HEK293 (cell line): ENCODE measurements at regions not wholly inside any gene's neighbourhood (a gene's known extent, or its start where the extent isn't known, plus 50 kb on each side); places are given as distances from the start of the nearest gene placed in this dataset.

Source experiments
- CTCF ChIA-PET: fragments of 350-600 bp; formaldehyde crosslinking; extraction: SDS; loops from one replicate; lab custom pipeline; 2021; ENCODE audit warnings: antibody characterized with exemption; lab: Yijun Ruan, JAX
- POLR2A ChIA-PET: fragments of 300-600 bp; formaldehyde crosslinking; extraction: SDS; loops from one replicate; lab custom pipeline; 2020; ENCODE audit warnings: antibody characterized with exemption, inconsistent platforms; lab: Yijun Ruan, JAX
- H3K27ac ChIP-seq: fragments of 200-500 bp; sonication (Bioruptor generic); 2 replicates; pipeline ENCODE4 v1.5.1; 2014; ENCODE audit warnings: low read depth, low read length, control low read depth, inconsistent platforms; ENCODE audit errors: extremely low read depth
- H3K36me3 ChIP-seq, 2 experiments: fragments of 200-500 bp in 1 of 2; sonication (Bioruptor generic) in 1 of 2; 1 replicate in 1 of 2; 2 replicates in 1 of 2; pipeline ENCODE4 v1.5.1; 2014 to 2017; ENCODE audit warnings: inconsistent platforms in 2 of 2, low read length in 2 of 2; ENCODE audit not compliant: control insufficient read depth in 2 of 2, insufficient read depth in 1 of 2
- H3K4me1 ChIP-seq: fragments of 200-500 bp; sonication (Bioruptor generic); 2 replicates; pipeline ENCODE4 v1.5.1; 2014; ENCODE audit warnings: mild to moderate bottlenecking, low read length, inconsistent platforms; ENCODE audit not compliant: control insufficient read depth, insufficient read depth
- H3K4me3 ChIP-seq: 2 replicates; pipeline ENCODE4 v1.5.1; 2011; ENCODE audit warnings: low read depth, mild to moderate bottlenecking, control low read depth, low read length, moderate library complexity
- H3K9me3 ChIP-seq: fragments of 200-500 bp; sonication (Bioruptor generic); 2 replicates; pipeline ENCODE4 v1.5.1; 2014; ENCODE audit warnings: low read depth, low read length, inconsistent platforms; ENCODE audit not compliant: control insufficient read depth, insufficient read depth
- BCL11A ChIP-seq: fragments of 450-650 bp; formaldehyde crosslinking; IDR thresholded peaks from 2 replicates; pipeline ENCODE4 v1.5.1; 2016; ENCODE audit warnings: low read depth, missing biosample characterization, missing genetic modification characterization
- GLI2 ChIP-seq: fragments of 450-650 bp; formaldehyde crosslinking; IDR thresholded peaks from 2 replicates; pipeline ENCODE4; 2017; ENCODE audit warnings: missing biosample characterization, missing genetic modification characterization, low read depth, borderline replicate concordance
- HOXA7 ChIP-seq: sonication (generic); formaldehyde crosslinking; IDR thresholded peaks from 2 replicates; pipeline ENCODE4 v1.8.1; 2022; ENCODE audit warnings: missing genetic modification reagents, borderline replicate concordance
- KLF1 ChIP-seq: fragments of 450-650 bp; formaldehyde crosslinking; IDR thresholded peaks from 2 replicates; pipeline ENCODE4 v1.5.1; 2016; ENCODE audit warnings: missing biosample characterization, missing genetic modification characterization
- KLF7 ChIP-seq: fragments of 450-650 bp; formaldehyde crosslinking; IDR thresholded peaks from 2 replicates; pipeline ENCODE4 v1.5.1; 2016; ENCODE audit warnings: missing biosample characterization, missing genetic modification characterization, borderline replicate concordance
- KLF8 ChIP-seq: fragments of 450-650 bp; formaldehyde crosslinking; IDR thresholded peaks from 2 replicates; pipeline ENCODE4 v1.5.1; 2016; ENCODE audit warnings: missing biosample characterization, missing genetic modification characterization
- PRDM1 ChIP-seq: fragments of 450-650 bp; formaldehyde crosslinking; IDR thresholded peaks from 2 replicates; pipeline ENCODE4; 2016; ENCODE audit warnings: missing biosample characterization, missing genetic modification characterization
- ZBTB17 ChIP-seq: fragments of 450-650 bp; formaldehyde crosslinking; IDR thresholded peaks from 2 replicates; pipeline ENCODE4 v1.5.1; 2016; ENCODE audit warnings: missing biosample characterization, missing genetic modification characterization
- ZFP69B ChIP-seq: fragments of 450-650 bp; formaldehyde crosslinking; IDR thresholded peaks from 2 replicates; pipeline ENCODE4 v1.5.1; 2016; ENCODE audit warnings: missing biosample characterization, missing genetic modification characterization
- ZNF221 ChIP-seq: fragments of 450-650 bp; formaldehyde crosslinking; IDR thresholded peaks from 2 replicates; pipeline ENCODE4 v1.5.1; 2017; ENCODE audit warnings: missing biosample characterization, missing genetic modification characterization, borderline replicate concordance
- ZNF24 ChIP-seq: fragments of 450-650 bp; formaldehyde crosslinking; IDR thresholded peaks from 2 replicates; pipeline ENCODE4 v1.5.1; 2016; ENCODE audit warnings: missing biosample characterization, missing genetic modification characterization
- ZNF354C ChIP-seq: fragments of 450-650 bp; formaldehyde crosslinking; IDR thresholded peaks from 2 replicates; pipeline ENCODE4 v1.5.1; 2016; ENCODE audit warnings: missing biosample characterization, missing genetic modification characterization, low read depth, borderline replicate concordance
- ZNF37A ChIP-seq: fragments of 450-650 bp; IDR thresholded peaks from 2 replicates; pipeline ENCODE4 v1.5.1; 2018; ENCODE audit warnings: missing biosample characterization, missing genetic modification characterization
- ZNF514 ChIP-seq: fragments of 450-650 bp; formaldehyde crosslinking; IDR thresholded peaks from 2 replicates; pipeline ENCODE4 v1.5.1; 2016; ENCODE audit warnings: missing biosample characterization, missing genetic modification characterization
- ZNF544 ChIP-seq: fragments of 450-650 bp; formaldehyde crosslinking; IDR thresholded peaks from 2 replicates; pipeline ENCODE4 v1.5.0; 2017; ENCODE audit warnings: missing biosample characterization, missing genetic modification characterization
- ZNF658 ChIP-seq: fragments of 450-650 bp; formaldehyde crosslinking; IDR thresholded peaks from 2 replicates; pipeline ENCODE4; 2016; ENCODE audit warnings: missing biosample characterization, missing genetic modification characterization
- ZNF660 ChIP-seq: fragments of 450-650 bp; IDR thresholded peaks from 2 replicates; pipeline ENCODE4 v1.5.1; 2018; ENCODE audit warnings: missing biosample characterization, mild to moderate bottlenecking, missing genetic modification characterization
- ZNF792 ChIP-seq: fragments of 450-650 bp; formaldehyde crosslinking; IDR thresholded peaks from 2 replicates; pipeline ENCODE4 v1.5.1; 2016; ENCODE audit warnings: missing biosample characterization, missing genetic modification characterization
- ZSCAN16 ChIP-seq: fragments of 450-650 bp; formaldehyde crosslinking; IDR thresholded peaks from 2 replicates; pipeline ENCODE4 v1.5.1; 2016; ENCODE audit warnings: missing biosample characterization, missing genetic modification characterization
- TF ChIP-seq, protein P1 (sequence below): fragments of 450-650 bp; formaldehyde crosslinking; IDR thresholded peaks from 2 replicates; pipeline ENCODE4 v1.5.1; 2016; ENCODE audit warnings: missing biosample characterization, missing genetic modification characterization, low read depth

- CTCF ChIA-PET = no interaction called here
- no peaks in the 10 kb centered on the region for H3K9me3 ChIP-seq
Measured at GRCh38 chr2:128556089-128556488, 237.4 kb upstream of the HS6ST1 start.

GRCh38 chr2:128556633-128557032 lies 238.0 kb upstream of the HS6ST1 start:
- CTCF ChIA-PET = no interaction called here
- no peak overlapping the region for H3K4me3 ChIP-seq
- TF ChIP-seq KLF7 = no peak
- TF ChIP-seq BCL11A (tag by site-specific recombination) = no peak
- no peak for TF ChIP-seq PRDM1
- TF ChIP-seq ZNF24 (tag by site-specific recombination) = no peak
- no peak for TF ChIP-seq KLF1 (tag by site-specific recombination)
- TF ChIP-seq ZNF658 (tag by site-specific recombination) = no peak
- no peak for TF ChIP-seq KLF8 (tag by site-specific recombination)
- no peak for TF ChIP-seq ZNF354C (tag by site-specific recombination)
- TF ChIP-seq ZNF514 (tag by site-specific recombination) = no peak
- TF ChIP-seq ZNF37A (tag by site-specific recombination) = no peak
- no peak for TF ChIP-seq ZFP69B (tag by site-specific recombination)
- TF ChIP-seq ZNF544 (tag by site-specific recombination) = no peak
- TF ChIP-seq ZNF221 = no peak
- no peak for TF ChIP-seq ZNF792 (tag by site-specific recombination)
- no peak for TF ChIP-seq GLI2 (tag by site-specific recombination)
- TF ChIP-seq ZNF660 = no peak
- TF ChIP-seq ZSCAN16 (tag by site-specific recombination) = no peak
- no peak for TF ChIP-seq ZBTB17 (tag by site-specific recombination)
- H3K27ac ChIP-seq = no peak overlapping the region
- no peaks in the 10 kb centered on the region for H3K36me3 ChIP-seq
- no peaks in the 10 kb centered on the region for H3K4me1 ChIP-seq
- POLR2A ChIA-PET = interaction anchor here (0.5 kb wide), 1 partner anchor 123 kb away, joined by 3 read pairs; no protein-coding TSS in a partner anchor
- no peaks in the 10 kb centered on the region for H3K9me3 ChIP-seq

More at GRCh38 chr2:128556089-128556488, 237.4 kb upstream of the HS6ST1 start:
- Histone ChIP-seq H3K4me1 (no peaks in the 10 kb centered on the region), H3K36me3 (no peaks in the 10 kb centered on the region), H3K4me3 (no peak overlapping the region), H3K27ac (no peak overlapping the region)
- no peak for TF ChIP-seq HOXA7 (CRISPR knock-in tag)
- POLR2A ChIA-PET = no interaction called here

DNA sequence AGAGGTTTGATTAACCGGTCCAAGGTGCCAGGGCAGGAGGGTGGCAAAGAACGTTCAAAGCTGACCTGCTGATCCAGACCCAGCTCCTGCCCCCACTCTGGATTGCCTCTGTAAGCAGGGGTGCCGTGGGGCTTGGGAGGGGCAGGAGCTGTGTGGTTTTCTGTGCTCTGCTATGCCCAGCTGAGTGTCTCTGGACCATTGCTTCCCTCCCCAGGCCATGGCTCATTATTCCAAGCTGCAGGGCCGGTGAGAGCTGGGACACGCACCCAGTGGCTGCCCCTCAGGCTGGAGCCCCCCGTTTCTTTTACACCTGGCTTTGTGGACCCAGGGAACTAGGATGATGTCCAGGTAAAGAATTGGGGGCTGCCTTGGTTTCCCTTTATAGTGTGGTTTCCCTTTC lies 238.4 kb upstream of the HS6ST1 start:
- no peak overlapping the region for H3K4me3 ChIP-seq
- no peaks in the 10 kb centered on the region for H3K4me1 ChIP-seq
- TF ChIP-seq, protein P1, sequence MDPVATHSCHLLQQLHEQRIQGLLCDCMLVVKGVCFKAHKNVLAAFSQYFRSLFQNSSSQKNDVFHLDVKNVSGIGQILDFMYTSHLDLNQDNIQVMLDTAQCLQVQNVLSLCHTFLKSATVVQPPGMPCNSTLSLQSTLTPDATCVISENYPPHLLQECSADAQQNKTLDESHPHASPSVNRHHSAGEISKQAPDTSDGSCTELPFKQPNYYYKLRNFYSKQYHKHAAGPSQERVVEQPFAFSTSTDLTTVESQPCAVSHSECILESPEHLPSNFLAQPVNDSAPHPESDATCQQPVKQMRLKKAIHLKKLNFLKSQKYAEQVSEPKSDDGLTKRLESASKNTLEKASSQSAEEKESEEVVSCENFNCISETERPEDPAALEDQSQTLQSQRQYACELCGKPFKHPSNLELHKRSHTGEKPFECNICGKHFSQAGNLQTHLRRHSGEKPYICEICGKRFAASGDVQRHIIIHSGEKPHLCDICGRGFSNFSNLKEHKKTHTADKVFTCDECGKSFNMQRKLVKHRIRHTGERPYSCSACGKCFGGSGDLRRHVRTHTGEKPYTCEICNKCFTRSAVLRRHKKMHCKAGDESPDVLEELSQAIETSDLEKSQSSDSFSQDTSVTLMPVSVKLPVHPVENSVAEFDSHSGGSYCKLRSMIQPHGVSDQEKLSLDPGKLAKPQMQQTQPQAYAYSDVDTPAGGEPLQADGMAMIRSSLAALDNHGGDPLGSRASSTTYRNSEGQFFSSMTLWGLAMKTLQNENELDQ (tag by site-specific recombination) = no peak
- POLR2A ChIA-PET = interaction anchor here (0.5 kb wide), 1 partner anchor 124 kb away, joined by 3 read pairs; no protein-coding TSS in a partner anchor
- no peaks in the 10 kb centered on the region for H3K9me3 ChIP-seq
- H3K36me3 ChIP-seq = no peaks in the 10 kb centered on the region
- CTCF ChIA-PET = interaction anchor here (0.5 to 0.6 kb wide), 2 partner anchors 122 to 493 kb away, joined by 3 to 4 read pairs; no protein-coding TSS in a partner anchor
- no peak overlapping the region for H3K27ac ChIP-seq
